Keratinocyte (primary cell): ENCODE measurements at regions not wholly inside any gene's neighbourhood (a gene's known extent, or its start where the extent isn't known, plus 50 kb on each side); places are given as distances from the start of the nearest gene placed in this dataset.

Experiments used
- DNase-seq: peaks from one replicate; pipeline ENCODE4 v3.0.0-alpha.2; 2011; ENCODE audit warnings: low read depth, missing footprints, low spot score
- FAIRE-seq: peaks from 2 replicates; lab custom pipeline; 2011; peaks lifted over from hg19 to GRCh38; lab: Jason Lieb, UNC
- H2AFZ ChIP-seq: 2 replicates; pipeline ENCODE4 v1.6.0; 2012; ENCODE audit warnings: low read length, control low read depth, inconsistent platforms; ENCODE audit not compliant: control insufficient read depth
- H3K27ac ChIP-seq: 2 replicates; pipeline ENCODE4 v1.5.1; 2011; ENCODE audit warnings: low read length; ENCODE audit not compliant: control insufficient read depth, insufficient read depth
- H3K27me3 ChIP-seq: 3 replicates; pipeline ENCODE4 v1.6.0; 2011; ENCODE audit warnings: low read length; ENCODE audit not compliant: control insufficient read depth, insufficient read depth; ENCODE audit errors: extremely low read depth
- H3K36me3 ChIP-seq, 2 experiments: 2 replicates in 1 of 2; 3 replicates in 1 of 2; pipeline ENCODE4 v1.5.1; 2011; ENCODE audit warnings: low read length in 2 of 2, mild to moderate bottlenecking in 1 of 2; ENCODE audit not compliant: control insufficient read depth in 2 of 2, insufficient read depth in 2 of 2; ENCODE audit errors: extremely low read depth in 1 of 2
- H3K4me1 ChIP-seq: 3 replicates; pipeline ENCODE4 v1.5.1; 2011; ENCODE audit warnings: low read length; ENCODE audit not compliant: control insufficient read depth, insufficient read depth; ENCODE audit errors: extremely low read depth
- H3K4me2 ChIP-seq: 3 replicates; pipeline ENCODE4 v1.6.0; 2011; ENCODE audit warnings: low read depth, low read length; ENCODE audit not compliant: control insufficient read depth, insufficient read depth; ENCODE audit errors: extremely low read depth
- H3K4me3 ChIP-seq, 3 experiments: fragments of 200-600 bp in 1 of 3; sonication (generic) in 1 of 3; 2 replicates in 2 of 3; 3 replicates in 1 of 3; pipeline ENCODE4 v1.5.1; 2011 to 2016; ENCODE audit warnings: low read length in 3 of 3, mild to moderate bottlenecking in 3 of 3, control low read depth in 2 of 3, inconsistent platforms in 1 of 3, low read depth in 1 of 3, mixed read lengths in 1 of 3, mixed run types in 1 of 3, moderate library complexity in 1 of 3; ENCODE audit not compliant: control insufficient read depth in 2 of 3, insufficient read depth in 2 of 3; ENCODE audit errors: extremely low read depth in 1 of 3
- H3K79me2 ChIP-seq: 2 replicates; pipeline ENCODE4 v1.6.0; 2012; ENCODE audit warnings: low read length; ENCODE audit not compliant: control insufficient read depth, insufficient read depth
- H3K9ac ChIP-seq: 3 replicates; pipeline ENCODE4 v1.6.0; 2011; ENCODE audit warnings: low read length; ENCODE audit not compliant: control insufficient read depth, insufficient read depth; ENCODE audit errors: extremely low read depth
- H3K9me1 ChIP-seq: 3 replicates; pipeline ENCODE4 v1.6.0; 2011; ENCODE audit warnings: low read length; ENCODE audit not compliant: control insufficient read depth, insufficient read depth; ENCODE audit errors: extremely low read depth
- H3K9me3 ChIP-seq: 2 replicates; pipeline ENCODE4 v1.5.1; 2012; ENCODE audit warnings: low read depth, low read length; ENCODE audit not compliant: control insufficient read depth
- H4K20me1 ChIP-seq: 3 replicates; pipeline ENCODE4 v1.6.0; 2011; ENCODE audit warnings: low read length; ENCODE audit not compliant: control insufficient read depth, insufficient read depth; ENCODE audit errors: extremely low read depth
- CTCF ChIP-seq, 3 experiments: IDR thresholded peaks in 1 of 3; conservative IDR thresholded peaks in 1 of 3; optimal IDR thresholded peaks in 1 of 3; 2 replicates in 2 of 3; 3 replicates in 1 of 3; pipeline versions ENCODE3 to v1.5.1; 2011; ENCODE audit warnings: low read length in 3 of 3, mild to moderate bottlenecking in 3 of 3, moderate library complexity in 2 of 3, control low read depth in 1 of 3, inconsistent platforms in 1 of 3; ENCODE audit not compliant: insufficient read depth in 2 of 3; ENCODE audit errors: extremely low read depth in 1 of 3
- EZH2 ChIP-seq: IDR thresholded peaks from one replicate; pipeline ENCODE4 v1.6.1; 2012; ENCODE audit warnings: inconsistent platforms, mild to moderate bottlenecking, low read length, moderate library complexity
- dilution Hi-C: fragments of 300-500 bp; cut with MboI; formaldehyde crosslinking; loops from one replicate; pipeline ENCODE4 v1.7.0; 2020; ENCODE audit warnings: low sequenced_read_pairs; ENCODE audit not compliant: extremely low pct_ligation_motif_present

GRCh38 chr16:72604375-72604774 lies 432.4 kb upstream of the PMFBP1 start:
- H3K4me3 ChIP-seq, result no peak overlapping the region
- H3K9me1 ChIP-seq, result no peaks in the 10 kb centered on the region
- H3K9ac ChIP-seq, result no peak overlapping the region
- H2AFZ ChIP-seq, result no peak overlapping the region
- H3K36me3 ChIP-seq, result no peaks in the 10 kb centered on the region
- no peak for TF ChIP-seq CTCF (optimal IDR thresholded peaks at IDR 0.05 in 1 of 3, IDR thresholded peaks at IDR 0.05 in 1 of 3, conservative IDR thresholded peaks at IDR 0.05 in 1 of 3; ENCODE audit: extremely low read depth in 1 of 3, insufficient read depth in 2 of 3, low read length in 3 of 3)
- no peak for TF ChIP-seq EZH2
- H3K9me3 ChIP-seq, result no peaks in the 10 kb centered on the region
- H4K20me1 ChIP-seq, result no peaks in the 10 kb centered on the region
- no peaks in the 10 kb centered on the region for H3K4me1 ChIP-seq
- DNase-seq (no peak), FAIRE-seq (no peak)
- no peaks in the 10 kb centered on the region for H3K27me3 ChIP-seq
- no peak overlapping the region for H3K4me2 ChIP-seq
- H3K27ac ChIP-seq, result no peak overlapping the region
- no peaks in the 10 kb centered on the region for H3K79me2 ChIP-seq
- dilution Hi-C loops, result no loop called here

- TF ChIP-seq EZH2, result no peak
- TF ChIP-seq CTCF (optimal IDR thresholded peaks at IDR 0.05 in 1 of 3, IDR thresholded peaks at IDR 0.05 in 1 of 3, conservative IDR thresholded peaks at IDR 0.05 in 1 of 3; ENCODE audit: extremely low read depth in 1 of 3, insufficient read depth in 2 of 3, low read length in 3 of 3), result no peak
- no peak overlapping the region for H3K4me2 ChIP-seq
- no peaks in the 10 kb centered on the region for H3K9me1 ChIP-seq
- no peaks in the 10 kb centered on the region for H3K27me3 ChIP-seq
- H2AFZ ChIP-seq, result no peak overlapping the region
- dilution Hi-C loops, result no loop called here
- no peaks in the 10 kb centered on the region for H3K9me3 ChIP-seq
- H3K36me3 ChIP-seq, result no peaks in the 10 kb centered on the region
- no peak overlapping the region for H3K4me3 ChIP-seq
- H4K20me1 ChIP-seq, result no peaks in the 10 kb centered on the region
- no peaks in the 10 kb centered on the region for H3K4me1 ChIP-seq
- no peak for DNase-seq
- no peak overlapping the region for H3K9ac ChIP-seq
- no peak overlapping the region for H3K27ac ChIP-seq
- no peaks in the 10 kb centered on the region for H3K79me2 ChIP-seq
- FAIRE-seq, result no peak
Observed at GRCh38 chr16:72602499-72602898, 430.5 kb upstream of the PMFBP1 start.
